Body of pancreas (tissue), 4 donors: ENCODE measurements at regions not wholly inside any gene's neighbourhood (a gene's known extent, or its start where the extent isn't known, plus 50 kb on each side); places are given as distances from the start of the nearest gene placed in this dataset.

Experiments used
- ATAC-seq: fragments of 150-250 bp; one replicate; pipeline ENCODE4 v1.9.1; 2016
- DNase-seq, 4 donors: peaks; one replicate each; pipeline ENCODE4 v3.0.0-alpha.2; 2019
- H3K27ac ChIP-seq, 4 donors: fragments of 200-600 bp; sonication (generic); 1 replicate in 3 of 4; 2 replicates in 1 of 4; pipeline versions ENCODE4 v1.5.1 to v1.6.1; 2016 to 2019; ENCODE audit warnings: mild to moderate bottlenecking in 1 of 4, mixed read lengths in 1 of 4, moderate library complexity in 1 of 4
- H3K27me3 ChIP-seq, 2 donors: fragments of 200-600 bp; sonication (generic); one replicate each; pipeline ENCODE4 v1.6.0; 2016; ENCODE audit warnings: mild to moderate bottlenecking in 1 of 2
- H3K36me3 ChIP-seq, 2 donors: fragments of 200-600 bp; sonication (generic); replicated peaks in 1 of 2; 2 replicates each; pipeline ENCODE4 v1.5.1; 2016; ENCODE audit warnings: low read depth in 2 of 2; ENCODE audit not compliant: insufficient read depth in 1 of 2
- H3K4me1 ChIP-seq: fragments of 200-600 bp; sonication (generic); one replicate; pipeline ENCODE4 v1.6.0; 2016
- H3K4me3 ChIP-seq, 2 donors: fragments of 200-600 bp; sonication (generic); 1 replicate in 1 of 2; 2 replicates in 1 of 2; pipeline ENCODE4 v1.5.1; 2016 to 2019
- H3K9me3 ChIP-seq, 3 donors: fragments of 200-600 bp; sonication (generic); 1 replicate in 2 of 3; 2 replicates in 1 of 3; pipeline ENCODE4 v1.5.1; 2016
- CTCF ChIP-seq, 7 experiments: fragments of 450-650 bp in 4 of 7; fragments of 200-600 bp in 3 of 7; sonication (generic) in 3 of 7; IDR thresholded peaks; one replicate each; pipeline ENCODE4 v1.5.1; 2016 to 2019; ENCODE audit warnings: antibody characterized with exemption in 7 of 7
- POLR2A ChIP-seq, 3 donors: fragments of 450-650 bp; IDR thresholded peaks; one replicate each; pipeline ENCODE4 v1.6.1; 2016; ENCODE audit warnings: antibody characterized with exemption in 3 of 3, mild to moderate bottlenecking in 2 of 3
- WGBS, 2 donors: methylation state at CpG; one replicate each; pipeline ENCODE4 v1.1.5; 2017; 5-methylcytosine and 5-hydroxymethylcytosine counted together
- intact Hi-C: fragments of 100-400 bp; cut with DNase I; formaldehyde crosslinking; loops from one replicate; pipeline ENCODE4 v1.15.1; 2023

GRCh38 chr15:31954374-31955172, 75.7 kb upstream of the CHRNA7 start:
- Histone ChIP-seq H3K4me3 (no peak overlapping the region), H3K9me3 (peaks cover 0 to 13% (median 0%) of the 10 kb centered on the region in 3 donors), H3K4me1 (no peaks in the 10 kb centered on the region), H3K27ac (no peak overlapping the region), H3K36me3 (no peaks in the 10 kb centered on the region), H3K27me3 (no peaks in the 10 kb centered on the region)
- 48 to 63% methylated on average over 6 to 8 of the region's 8 CpGs for WGBS, 2 donors
- intact Hi-C loops = no loop called here
- no peak for DNase-seq
- no peak for ATAC-seq
- TF ChIP-seq POLR2A (IDR thresholded peaks at IDR 0.05) (no peak), CTCF (IDR thresholded peaks at IDR 0.05) (no peak)

- Histone ChIP-seq H3K4me1 (no peaks in the 10 kb centered on the region), H3K36me3 (no peaks in the 10 kb centered on the region), H3K4me3 (no peak overlapping the region), H3K27me3 (no peaks in the 10 kb centered on the region), H3K27ac (no peak overlapping the region), H3K9me3 (peaks cover 0 to 17% (median 0%) of the 10 kb centered on the region in 3 donors)
- 15 to 19% methylated on average over 1 of the region's 1 CpG for WGBS, 2 donors
- no peak for TF ChIP-seq POLR2A (IDR thresholded peaks at IDR 0.05)
- TF ChIP-seq CTCF (IDR thresholded peaks at IDR 0.05) = no peak
- ATAC-seq (no peak), DNase-seq (no peak)
- intact Hi-C loops = no loop called here
These were observed 74.6 kb upstream of the CHRNA7 start for GRCh38 chr15:31955734-31956133.

GRCh38 chr15:31957581-31957980, 72.7 kb upstream of the CHRNA7 start:
- ATAC-seq (no peak), DNase-seq (no peak)
- no peak for TF ChIP-seq POLR2A (IDR thresholded peaks at IDR 0.05)
- TF ChIP-seq CTCF (IDR thresholded peaks at IDR 0.05) = no peak
- intact Hi-C loops = no loop called here
- H3K27me3 ChIP-seq = no peaks in the 10 kb centered on the region
- H3K9me3 ChIP-seq = peaks cover 0 to 17% (median 0%) of the 10 kb centered on the region in 3 donors
- H3K27ac ChIP-seq = no peak overlapping the region
- H3K4me1 ChIP-seq = no peaks in the 10 kb centered on the region
- H3K4me3 ChIP-seq = no peak overlapping the region
- H3K36me3 ChIP-seq = no peaks in the 10 kb centered on the region

- Histone ChIP-seq H3K4me1 (no peaks in the 10 kb centered on the region), H3K9me3 (peaks cover 0 to 2% (median 0%) of the 10 kb centered on the region in 3 donors), H3K4me3 (no peak overlapping the region), H3K27me3 (no peaks in the 10 kb centered on the region), H3K27ac (no peak overlapping the region), H3K36me3 (no peaks in the 10 kb centered on the region)
- intact Hi-C loops = no loop called here
- TF ChIP-seq CTCF (IDR thresholded peaks at IDR 0.05) (no peak), POLR2A (IDR thresholded peaks at IDR 0.05) (no peak)
- ATAC-seq = no peak
- DNase-seq = no peak
- WGBS, 2 donors = 80 to 81% methylated on average over 7 of the region's 7 CpGs
These were observed 65.6 kb upstream of the CHRNA7 start for GRCh38 chr15:31964586-31965307.
